NB4 (cell line): ENCODE measurements at regions not wholly inside any gene's neighbourhood (a gene's known extent, or its start where the extent isn't known, plus 50 kb on each side); places are given as distances from the start of the nearest gene placed in this dataset.

Experiments used
- DNase-seq: peaks from one replicate; pipeline ENCODE4 v3.0.0; 2010; ENCODE audit warnings: low read depth
- H3K4me3 ChIP-seq: one replicate; pipeline ENCODE4 v1.5.1; 2011; ENCODE audit warnings: mild to moderate bottlenecking, low read depth, low read length, moderate library complexity
- MYC ChIP-seq: IDR thresholded peaks from 2 replicates; pipeline ENCODE4 v1.6.1; 2011; ENCODE audit warnings: low read depth, low read length
- POLR2A ChIP-seq: IDR thresholded peaks from 2 replicates; pipeline ENCODE4 v1.6.1; 2011; ENCODE audit warnings: mild to moderate bottlenecking; ENCODE audit not compliant: insufficient read length; ENCODE audit errors: extremely low read depth
- TF ChIP-seq, protein P1 (sequence below): IDR thresholded peaks from 2 replicates; pipeline ENCODE4 v1.6.1; 2011; ENCODE audit warnings: low read depth, low read length
- TF ChIP-seq, protein P2 (sequence below): IDR thresholded peaks from one replicate; pipeline ENCODE4 v1.5.1; 2012; ENCODE audit warnings: low read depth, low read length

DNA sequence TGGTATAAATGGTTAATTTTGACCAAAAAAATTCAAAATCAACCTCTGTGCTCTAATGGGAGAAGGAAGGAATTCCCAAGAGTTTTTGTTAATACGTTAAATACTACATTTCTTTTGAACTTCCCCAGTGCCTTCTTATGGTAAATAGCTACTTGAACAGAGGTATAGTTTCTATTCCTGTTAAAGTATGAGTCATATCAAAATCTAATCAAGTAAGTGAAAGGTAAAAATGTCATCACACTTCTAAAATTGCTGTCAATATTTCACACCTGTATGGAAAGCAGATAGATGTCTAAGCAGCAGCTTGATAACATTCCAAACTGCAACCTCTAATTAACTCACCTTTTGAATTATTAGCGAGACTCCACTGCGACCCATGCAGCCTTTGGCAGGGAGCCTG is 214.1 kb upstream of the MEF2C start:
- DNase-seq = no peak
- TF ChIP-seq, protein P1, sequence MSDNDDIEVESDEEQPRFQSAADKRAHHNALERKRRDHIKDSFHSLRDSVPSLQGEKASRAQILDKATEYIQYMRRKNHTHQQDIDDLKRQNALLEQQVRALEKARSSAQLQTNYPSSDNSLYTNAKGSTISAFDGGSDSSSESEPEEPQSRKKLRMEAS = no peak
- TF ChIP-seq MYC (no peak), POLR2A (no peak)
- TF ChIP-seq, protein P2, sequence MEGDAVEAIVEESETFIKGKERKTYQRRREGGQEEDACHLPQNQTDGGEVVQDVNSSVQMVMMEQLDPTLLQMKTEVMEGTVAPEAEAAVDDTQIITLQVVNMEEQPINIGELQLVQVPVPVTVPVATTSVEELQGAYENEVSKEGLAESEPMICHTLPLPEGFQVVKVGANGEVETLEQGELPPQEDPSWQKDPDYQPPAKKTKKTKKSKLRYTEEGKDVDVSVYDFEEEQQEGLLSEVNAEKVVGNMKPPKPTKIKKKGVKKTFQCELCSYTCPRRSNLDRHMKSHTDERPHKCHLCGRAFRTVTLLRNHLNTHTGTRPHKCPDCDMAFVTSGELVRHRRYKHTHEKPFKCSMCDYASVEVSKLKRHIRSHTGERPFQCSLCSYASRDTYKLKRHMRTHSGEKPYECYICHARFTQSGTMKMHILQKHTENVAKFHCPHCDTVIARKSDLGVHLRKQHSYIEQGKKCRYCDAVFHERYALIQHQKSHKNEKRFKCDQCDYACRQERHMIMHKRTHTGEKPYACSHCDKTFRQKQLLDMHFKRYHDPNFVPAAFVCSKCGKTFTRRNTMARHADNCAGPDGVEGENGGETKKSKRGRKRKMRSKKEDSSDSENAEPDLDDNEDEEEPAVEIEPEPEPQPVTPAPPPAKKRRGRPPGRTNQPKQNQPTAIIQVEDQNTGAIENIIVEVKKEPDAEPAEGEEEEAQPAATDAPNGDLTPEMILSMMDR = no peak
- no peak overlapping the region for H3K4me3 ChIP-seq

DNA sequence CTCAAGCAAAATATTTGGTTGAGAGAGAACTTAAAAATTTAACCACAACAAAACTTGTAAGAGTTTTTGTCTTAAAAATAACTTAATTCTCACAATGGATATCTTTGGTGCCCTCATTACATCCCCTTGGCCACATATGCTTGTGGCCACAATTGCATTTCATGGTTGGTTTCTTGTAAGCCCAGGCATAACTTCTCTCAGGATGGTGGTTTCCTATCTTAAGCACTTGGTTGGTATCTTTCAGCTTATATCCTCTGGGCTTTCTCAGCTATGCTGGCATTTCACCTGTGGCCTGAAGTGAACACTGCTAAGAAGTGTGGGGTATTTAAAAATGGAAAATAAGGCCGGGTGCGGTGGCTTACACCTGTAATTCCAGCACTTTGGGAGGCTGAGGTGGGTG is 212.4 kb upstream of the MEF2C start:
- TF ChIP-seq, protein P2 = no peak
- TF ChIP-seq, protein P1 = no peak
- TF ChIP-seq MYC = no peak
- TF ChIP-seq POLR2A = no peak
- H3K4me3 ChIP-seq = no peak overlapping the region

DNA sequence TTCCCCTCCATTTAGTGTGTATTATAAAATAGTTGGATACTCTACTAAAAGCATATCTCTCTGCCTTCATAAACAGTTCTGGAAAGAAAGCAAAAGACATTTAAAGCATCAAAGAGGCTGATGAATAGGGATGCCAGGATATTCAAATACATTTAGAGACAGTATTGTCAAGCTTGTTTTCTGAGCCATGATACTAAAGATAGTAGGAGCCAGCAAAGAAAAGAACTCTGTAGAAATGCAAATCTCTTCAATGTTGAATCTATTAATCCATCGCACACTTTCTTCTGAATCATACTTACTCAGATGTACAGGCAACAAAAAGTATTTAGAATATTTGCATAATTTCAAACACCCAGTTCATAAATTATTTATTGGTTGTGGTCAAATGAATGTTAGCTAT is 207.1 kb upstream of the MEF2C start:
- no peak for DNase-seq
- no peak for TF ChIP-seq MYC
- TF ChIP-seq, protein P2 = no peak
- TF ChIP-seq, protein P1 = no peak
- no peak overlapping the region for H3K4me3 ChIP-seq

More for the DNA sequence above, 212.4 kb upstream of the MEF2C start:
- no peak for DNase-seq

DNA sequence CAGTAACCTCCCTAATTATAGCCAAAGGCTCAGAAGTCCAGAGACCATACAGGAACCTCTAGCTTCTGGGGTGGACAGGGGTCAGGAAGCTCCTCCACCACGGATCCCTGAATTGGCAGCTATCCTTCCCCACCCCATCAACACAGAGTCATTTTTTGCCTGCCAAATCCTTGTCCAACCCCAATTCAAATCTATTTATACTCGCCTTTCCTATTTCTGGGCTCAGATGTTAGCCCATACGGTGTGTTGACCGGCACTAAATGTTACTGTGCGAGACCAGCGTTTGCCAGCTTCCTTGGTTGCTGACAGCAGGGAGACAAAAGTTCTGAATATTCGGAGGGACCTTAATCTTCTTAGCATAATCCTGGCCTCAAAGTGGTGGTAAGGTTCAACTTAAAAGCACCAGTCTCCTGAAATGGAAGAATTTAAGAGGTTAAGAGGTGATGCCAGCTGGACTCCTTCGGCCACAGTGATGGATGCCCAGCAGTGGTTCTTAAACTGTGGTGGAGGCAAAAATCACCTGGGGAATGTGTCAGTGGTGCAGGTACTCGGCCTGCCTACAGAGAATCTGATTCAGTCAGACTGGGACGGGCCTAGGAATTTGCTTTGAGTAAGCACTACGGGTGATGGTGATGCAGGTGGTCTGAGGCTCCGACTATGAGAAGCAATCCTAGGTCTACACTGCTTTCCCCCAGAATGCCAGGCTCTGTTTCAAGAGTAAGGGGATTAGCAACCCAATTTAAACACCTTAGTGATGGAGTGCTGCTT is 204.8 kb upstream of the MEF2C start:
- TF ChIP-seq, protein P2 = no peak
- TF ChIP-seq MYC = no peak
- no peak for TF ChIP-seq POLR2A
- TF ChIP-seq, protein P1 = no peak
- no peak for DNase-seq
- no peak overlapping the region for H3K4me3 ChIP-seq

DNA sequence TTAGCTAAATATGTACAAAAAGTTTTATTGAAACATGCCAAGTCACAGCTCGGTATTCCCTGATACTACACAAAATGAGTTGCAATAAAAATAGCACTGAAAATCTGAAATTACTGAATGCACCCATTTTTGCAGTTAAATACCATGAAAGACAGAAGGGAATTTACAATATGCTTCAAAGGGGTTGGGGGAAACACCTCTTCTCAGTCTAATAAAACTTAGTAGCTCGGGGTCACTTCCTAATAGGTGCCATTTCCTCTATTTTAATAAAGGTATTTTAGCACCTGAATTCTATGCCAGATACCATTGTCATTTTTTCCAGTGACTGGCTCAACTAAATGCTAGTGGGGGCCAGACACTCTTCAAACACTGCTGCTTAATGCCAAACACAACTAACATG is 204.1 kb upstream of the MEF2C start:
- TF ChIP-seq, protein P1 = no peak
- TF ChIP-seq MYC (no peak), POLR2A (no peak)
- TF ChIP-seq, protein P2 = no peak

More for the DNA sequence above, 204.1 kb upstream of the MEF2C start:
- no peak overlapping the region for H3K4me3 ChIP-seq
- no peak for DNase-seq
